ENCODE measurements at regions not wholly inside any gene's neighbourhood (a gene's known extent, or its start where the extent isn't known, plus 50 kb on each side); places are given as distances from the start of the nearest gene placed in this dataset.

GRCh38 chr13:64186071-64186470 is 2770.4 kb upstream of the PCDH20 start:
- intact Hi-C loops (cut with micrococcal nuclease; ENCODE audit: unreplicated experiment) = no loop called here
- H3K27ac ChIP-seq (ENCODE audit: extremely low read length, insufficient read depth, low read length) = no peak overlapping the region
- no peak overlapping the region for H3K9ac ChIP-seq (ENCODE audit: insufficient read depth, low read depth, low read length)
- H3K27me3 ChIP-seq (ENCODE audit: control insufficient read depth in 1 of 2, insufficient read depth in 2 of 2, low read length in 2 of 2) = no peaks in the 10 kb centered on the region
- FAIRE-seq (no peak), DNase-seq (ENCODE audit: low spot score) (no peak), ATAC-seq (no peak)
- H3K4me2 ChIP-seq (ENCODE audit: low read depth, low read length) = no peak overlapping the region
- no peaks in the 10 kb centered on the region for H3K9me3 ChIP-seq (ENCODE audit: low read length)
- 68% methylated on average over 1 of the region's 1 CpG for WGBS (ENCODE audit: low lambda C conversion rate)
- in situ Hi-C loops (cut with HindIII; ENCODE audit: extremely low pct_ligation_motif_present, low pct_unique_long_range_greater_than_20kb) = no loop called here
- ChIA-PET POLR2A (no interaction called here), CTCF (ENCODE audit: low intra/inter-chr PET ratio, low total read pairs) (no interaction called here)
- H2AFZ ChIP-seq (ENCODE audit: low read length) = no peak overlapping the region
- no TSS peak for BruUV-seq (replicated peaks)
- no peaks in the 10 kb centered on the region for H4K20me1 ChIP-seq (ENCODE audit: insufficient read depth, low read length)
- no peaks in the 10 kb centered on the region for H3K79me2 ChIP-seq (ENCODE audit: insufficient read depth, low read length)
- no peak for TF ChIP-seq ATAD3A (CRISPR knock-in tag; IDR thresholded peaks at IDR 0.05)
- TF ChIP-seq DMAP1 (CRISPR knock-in tag; IDR thresholded peaks at IDR 0.05) = no peak
- no peak for TF ChIP-seq FOSL1 (CRISPR knock-in tag; IDR thresholded peaks at IDR 0.05; ENCODE audit: borderline replicate concordance)
- TF ChIP-seq ZNF646 (CRISPR knock-in tag; IDR thresholded peaks at IDR 0.05) = no peak
- no peak for TF ChIP-seq MEF2D (CRISPR knock-in tag; IDR thresholded peaks at IDR 0.05)
- no peaks in the 10 kb centered on the region for H3K36me3 ChIP-seq (replicated peaks in 1 of 2; ENCODE audit: control insufficient read depth in 1 of 2, insufficient read depth in 2 of 2, low read length in 2 of 2)
- H3K4me3 ChIP-seq (replicated peaks in 1 of 3; ENCODE audit: insufficient read depth in 1 of 3, low read depth in 2 of 3, low read length in 3 of 3) = no peak overlapping the region
- H3K4me1 ChIP-seq (ENCODE audit: insufficient read depth, low read length) = no peaks in the 10 kb centered on the region
